Neural cell (in vitro differentiated cells): ENCODE measurements at regions not wholly inside any gene's neighbourhood (a gene's known extent, or its start where the extent isn't known, plus 50 kb on each side); places are given as distances from the start of the nearest gene placed in this dataset.

Experiments
- H2AFZ ChIP-seq: fragments of 200-600, 300-800 bp; sonication (generic), shearing (Covaris generic); 2 replicates; pipeline ENCODE4 v1.6.0; 2014; ENCODE audit warnings: low read depth, mild to moderate bottlenecking, antibody characterized with exemption, low read length, moderate library complexity
- H3F3A ChIP-seq: fragments of 200-600 bp; shearing (Covaris generic); 2 replicates; pipeline ENCODE4 v1.6.1; 2016; ENCODE audit warnings: mild to moderate bottlenecking, moderate library complexity, mixed read lengths, antibody characterized with exemption, low read length; ENCODE audit not compliant: insufficient read depth, poor library complexity, severe bottlenecking
- H3K27ac ChIP-seq: fragments of 200-600, 300-800 bp; sonication (generic), shearing (Covaris generic); 2 replicates; pipeline ENCODE4 v1.5.1; 2014; ENCODE audit warnings: mild to moderate bottlenecking, low read length, moderate library complexity
- H3K27me3 ChIP-seq: fragments of 300-800, 200-600 bp; sonication (generic), shearing (Covaris generic); 2 replicates; pipeline ENCODE4 v1.6.0; 2014; ENCODE audit warnings: mild to moderate bottlenecking, low read depth, low read length, moderate library complexity; ENCODE audit not compliant: insufficient read depth
- H3K36me3 ChIP-seq: fragments of 300-800, 200-600 bp; sonication (generic), shearing (Covaris generic); 2 replicates; pipeline ENCODE4 v1.5.1; 2014; ENCODE audit warnings: mild to moderate bottlenecking, antibody characterized with exemption, low read length, moderate library complexity; ENCODE audit not compliant: insufficient read depth
- H3K4me2 ChIP-seq: fragments of 300-800, 200-600 bp; sonication (generic), shearing (Covaris generic); 2 replicates; pipeline ENCODE4 v1.6.0; 2014; ENCODE audit warnings: mild to moderate bottlenecking, low read length
- H3K4me3 ChIP-seq: fragments of 300-800, 200-600 bp; sonication (generic), shearing (Covaris generic); 2 replicates; pipeline ENCODE4 v1.5.1; 2014; ENCODE audit warnings: mild to moderate bottlenecking, low read length, moderate library complexity
- H3K79me2 ChIP-seq: fragments of 200-600 bp; shearing (Covaris generic); replicated peaks from 2 replicates; pipeline ENCODE4 v1.6.0; 2014; ENCODE audit warnings: mild to moderate bottlenecking, low read length, moderate library complexity; ENCODE audit not compliant: insufficient read depth
- H3K9ac ChIP-seq: fragments of 300-800, 200-600 bp; sonication (generic), shearing (Covaris generic); 2 replicates; pipeline ENCODE4 v1.6.1; 2016; ENCODE audit warnings: mild to moderate bottlenecking, low read length, mixed read lengths
- H3K9me2 ChIP-seq: fragments of 200-600 bp; shearing (Covaris generic); 2 replicates; pipeline ENCODE4 v1.6.1; 2016; ENCODE audit warnings: mild to moderate bottlenecking, low read length, mixed read lengths; ENCODE audit not compliant: insufficient read depth
- H3K9me3 ChIP-seq: fragments of 200-600, 300-800 bp; sonication (generic), shearing (Covaris generic); 2 replicates; pipeline ENCODE4 v1.6.1; 2016; ENCODE audit warnings: mild to moderate bottlenecking, mixed run types, low read length, moderate library complexity, mixed read lengths
- H4K20me1 ChIP-seq: fragments of 200-600 bp; shearing (Covaris generic); 2 replicates; pipeline ENCODE4 v1.6.1; 2016; ENCODE audit warnings: mild to moderate bottlenecking, mixed run types; ENCODE audit not compliant: insufficient read depth
- EP300 ChIP-seq: fragments of 450-650 bp; conservative IDR thresholded peaks from 2 replicates; pipeline ENCODE4 v1.6.1; 2014; ENCODE audit warnings: antibody characterized with exemption, mild to moderate bottlenecking, moderate library complexity; ENCODE audit not compliant: poor library complexity, severe bottlenecking
- EZH2 ChIP-seq: fragments of 200-600, 300-800 bp; shearing (Covaris generic), sonication (generic); IDR thresholded peaks from 2 replicates; pipeline ENCODE4 v1.6.1; 2014; ENCODE audit warnings: antibody characterized with exemption, low read length, borderline replicate concordance, mild to moderate bottlenecking; ENCODE audit not compliant: insufficient read depth, poor library complexity, severe bottlenecking
- MXI1 ChIP-seq: fragments of 450-650 bp; conservative IDR thresholded peaks from 2 replicates; pipeline ENCODE4 v1.6.1; 2014; ENCODE audit warnings: antibody characterized with exemption, mild to moderate bottlenecking; ENCODE audit not compliant: poor library complexity, severe bottlenecking
- POLR2AphosphoS5 ChIP-seq: IDR thresholded peaks from 2 replicates; pipeline ENCODE4 v1.6.1; 2012
- RAD21 ChIP-seq: fragments of 450-650 bp; conservative IDR thresholded peaks from 2 replicates; pipeline ENCODE4 v1.6.1; 2014; ENCODE audit warnings: antibody characterized with exemption, mild to moderate bottlenecking, moderate library complexity
- SMC3 ChIP-seq: fragments of 450-650 bp; conservative IDR thresholded peaks from 2 replicates; pipeline ENCODE4 v1.6.1; 2014; ENCODE audit warnings: antibody characterized with exemption, mild to moderate bottlenecking, moderate library complexity; ENCODE audit not compliant: poor library complexity
- TAF1 ChIP-seq: IDR thresholded peaks from 2 replicates; pipeline ENCODE4 v1.6.1; 2012; ENCODE audit warnings: low read depth
- TF ChIP-seq, protein P1 (sequence below): IDR thresholded peaks from 2 replicates; pipeline ENCODE4 v1.6.1; 2012; ENCODE audit warnings: borderline replicate concordance
- TF ChIP-seq, protein P2 (sequence below): fragments of 450-650 bp; IDR thresholded peaks from 2 replicates; pipeline ENCODE4 v1.5.1; 2014; ENCODE audit warnings: antibody characterized with exemption, mild to moderate bottlenecking, moderate library complexity; ENCODE audit not compliant: poor library complexity, severe bottlenecking

DNA sequence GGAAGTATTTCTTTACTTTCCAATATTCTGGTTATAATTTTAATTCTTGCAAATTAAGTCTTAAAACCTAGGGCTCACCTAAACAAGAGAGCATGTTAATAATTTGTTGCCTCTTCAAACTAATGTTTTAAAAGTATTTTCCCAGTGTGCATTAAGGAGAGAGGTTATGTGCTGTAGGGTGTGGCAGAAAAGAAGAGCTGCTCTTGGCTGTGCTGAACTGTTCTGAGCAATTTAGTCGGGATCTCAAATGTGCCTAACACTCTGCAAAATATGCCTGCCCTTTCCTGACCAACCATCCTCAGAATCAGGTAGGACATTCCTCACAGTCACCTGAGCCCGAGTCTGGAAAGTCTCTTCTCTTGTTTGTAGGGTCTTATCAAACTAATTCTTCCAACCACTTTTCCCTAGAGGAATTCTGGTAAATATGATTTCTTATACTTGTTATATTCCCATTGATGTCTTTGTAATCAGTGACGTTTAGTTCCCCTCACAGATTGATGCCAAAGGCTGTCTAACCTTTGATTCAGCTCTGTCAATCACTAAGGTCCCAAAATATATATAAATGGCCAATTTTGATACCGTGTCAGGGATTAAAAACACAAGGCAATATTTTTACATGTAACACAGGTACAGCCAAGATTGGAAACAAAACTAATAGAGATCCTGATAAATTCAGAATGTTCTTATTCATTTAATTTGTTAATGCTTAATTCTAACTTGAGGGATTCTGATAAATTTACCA, 298.4 kb downstream of the ADGB start:
- Histone ChIP-seq H3F3A (no peaks in the 10 kb centered on the region), H3K9me3 (no peaks in the 10 kb centered on the region), H3K4me2 (no peak overlapping the region), H2AFZ (no peak overlapping the region), H3K27me3 (no peaks in the 10 kb centered on the region), H3K9ac (no peak overlapping the region), H3K9me2 (no peaks in the 10 kb centered on the region), H3K36me3 (no peaks in the 10 kb centered on the region), H3K79me2 (no peaks in the 10 kb centered on the region), H4K20me1 (no peaks in the 10 kb centered on the region), H3K27ac (no peak overlapping the region), H3K4me3 (no peak overlapping the region)
- no peak for TF ChIP-seq SMC3
- TF ChIP-seq EZH2, result no peak
- TF ChIP-seq RAD21, result no peak
- TF ChIP-seq EP300, result no peak
- TF ChIP-seq, protein P1, sequence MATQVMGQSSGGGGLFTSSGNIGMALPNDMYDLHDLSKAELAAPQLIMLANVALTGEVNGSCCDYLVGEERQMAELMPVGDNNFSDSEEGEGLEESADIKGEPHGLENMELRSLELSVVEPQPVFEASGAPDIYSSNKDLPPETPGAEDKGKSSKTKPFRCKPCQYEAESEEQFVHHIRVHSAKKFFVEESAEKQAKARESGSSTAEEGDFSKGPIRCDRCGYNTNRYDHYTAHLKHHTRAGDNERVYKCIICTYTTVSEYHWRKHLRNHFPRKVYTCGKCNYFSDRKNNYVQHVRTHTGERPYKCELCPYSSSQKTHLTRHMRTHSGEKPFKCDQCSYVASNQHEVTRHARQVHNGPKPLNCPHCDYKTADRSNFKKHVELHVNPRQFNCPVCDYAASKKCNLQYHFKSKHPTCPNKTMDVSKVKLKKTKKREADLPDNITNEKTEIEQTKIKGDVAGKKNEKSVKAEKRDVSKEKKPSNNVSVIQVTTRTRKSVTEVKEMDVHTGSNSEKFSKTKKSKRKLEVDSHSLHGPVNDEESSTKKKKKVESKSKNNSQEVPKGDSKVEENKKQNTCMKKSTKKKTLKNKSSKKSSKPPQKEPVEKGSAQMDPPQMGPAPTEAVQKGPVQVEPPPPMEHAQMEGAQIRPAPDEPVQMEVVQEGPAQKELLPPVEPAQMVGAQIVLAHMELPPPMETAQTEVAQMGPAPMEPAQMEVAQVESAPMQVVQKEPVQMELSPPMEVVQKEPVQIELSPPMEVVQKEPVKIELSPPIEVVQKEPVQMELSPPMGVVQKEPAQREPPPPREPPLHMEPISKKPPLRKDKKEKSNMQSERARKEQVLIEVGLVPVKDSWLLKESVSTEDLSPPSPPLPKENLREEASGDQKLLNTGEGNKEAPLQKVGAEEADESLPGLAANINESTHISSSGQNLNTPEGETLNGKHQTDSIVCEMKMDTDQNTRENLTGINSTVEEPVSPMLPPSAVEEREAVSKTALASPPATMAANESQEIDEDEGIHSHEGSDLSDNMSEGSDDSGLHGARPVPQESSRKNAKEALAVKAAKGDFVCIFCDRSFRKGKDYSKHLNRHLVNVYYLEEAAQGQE, result no peak
- no peak for TF ChIP-seq TAF1
- TF ChIP-seq, protein P2, sequence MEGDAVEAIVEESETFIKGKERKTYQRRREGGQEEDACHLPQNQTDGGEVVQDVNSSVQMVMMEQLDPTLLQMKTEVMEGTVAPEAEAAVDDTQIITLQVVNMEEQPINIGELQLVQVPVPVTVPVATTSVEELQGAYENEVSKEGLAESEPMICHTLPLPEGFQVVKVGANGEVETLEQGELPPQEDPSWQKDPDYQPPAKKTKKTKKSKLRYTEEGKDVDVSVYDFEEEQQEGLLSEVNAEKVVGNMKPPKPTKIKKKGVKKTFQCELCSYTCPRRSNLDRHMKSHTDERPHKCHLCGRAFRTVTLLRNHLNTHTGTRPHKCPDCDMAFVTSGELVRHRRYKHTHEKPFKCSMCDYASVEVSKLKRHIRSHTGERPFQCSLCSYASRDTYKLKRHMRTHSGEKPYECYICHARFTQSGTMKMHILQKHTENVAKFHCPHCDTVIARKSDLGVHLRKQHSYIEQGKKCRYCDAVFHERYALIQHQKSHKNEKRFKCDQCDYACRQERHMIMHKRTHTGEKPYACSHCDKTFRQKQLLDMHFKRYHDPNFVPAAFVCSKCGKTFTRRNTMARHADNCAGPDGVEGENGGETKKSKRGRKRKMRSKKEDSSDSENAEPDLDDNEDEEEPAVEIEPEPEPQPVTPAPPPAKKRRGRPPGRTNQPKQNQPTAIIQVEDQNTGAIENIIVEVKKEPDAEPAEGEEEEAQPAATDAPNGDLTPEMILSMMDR, result no peak
- no peak for TF ChIP-seq POLR2AphosphoS5
- TF ChIP-seq MXI1, result no peak

DNA sequence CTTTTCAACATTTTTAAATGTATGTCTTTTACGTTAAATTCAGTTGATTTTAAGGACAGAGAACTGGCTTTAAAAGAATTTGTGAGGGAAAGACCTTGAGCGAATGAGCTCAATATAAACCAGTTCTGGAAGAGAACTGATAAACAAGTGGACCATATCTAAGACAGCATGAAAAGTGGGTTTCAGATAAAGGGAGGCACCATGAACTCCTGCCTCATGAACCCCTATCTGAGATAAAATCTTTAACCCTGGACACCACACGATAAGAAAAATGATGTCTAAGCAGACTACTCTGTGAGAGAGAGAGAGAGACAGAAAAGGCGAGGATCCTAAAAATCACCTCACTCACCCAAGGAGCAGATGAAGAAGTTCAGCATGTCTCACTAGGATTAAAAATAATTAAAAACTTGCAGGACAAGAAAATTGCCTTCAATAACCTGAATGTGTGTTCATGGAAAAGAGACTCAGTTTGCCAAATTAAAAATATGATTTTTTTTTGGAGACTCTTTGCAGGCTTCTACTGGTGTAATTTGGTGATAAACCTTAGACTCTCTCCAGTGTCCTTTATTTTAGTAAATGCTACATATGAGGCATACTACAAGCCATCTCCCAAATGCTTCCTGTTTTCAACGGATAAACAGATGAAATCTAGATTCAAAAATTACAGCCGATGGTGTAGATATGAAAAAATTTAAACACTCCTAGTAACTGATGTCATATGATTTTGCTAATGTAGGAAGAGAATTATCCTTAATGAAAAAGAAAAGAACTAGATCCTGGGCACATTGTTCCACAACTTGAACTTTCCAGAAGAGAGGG, 299.5 kb downstream of the ADGB start:
- no peaks in the 10 kb centered on the region for H3F3A ChIP-seq
- no peaks in the 10 kb centered on the region for H3K36me3 ChIP-seq
- no peak overlapping the region for H3K4me2 ChIP-seq
- H4K20me1 ChIP-seq, result no peaks in the 10 kb centered on the region
- no peak overlapping the region for H2AFZ ChIP-seq
- H3K9me2 ChIP-seq, result no peaks in the 10 kb centered on the region
- no peak overlapping the region for H3K27ac ChIP-seq
- H3K4me3 ChIP-seq, result no peak overlapping the region
- no peaks in the 10 kb centered on the region for H3K9me3 ChIP-seq
- no peak overlapping the region for H3K9ac ChIP-seq
- H3K27me3 ChIP-seq, result no peaks in the 10 kb centered on the region
- TF ChIP-seq MXI1, result no peak
- no peak for TF ChIP-seq POLR2AphosphoS5
- TF ChIP-seq TAF1, result no peak
- TF ChIP-seq EP300, result no peak
- no peak for TF ChIP-seq SMC3
- TF ChIP-seq, protein P1, result no peak
- no peak for TF ChIP-seq EZH2
- no peak for TF ChIP-seq RAD21
- TF ChIP-seq, protein P2, result no peak
- no peaks in the 10 kb centered on the region for H3K79me2 ChIP-seq
